Dermis microvascular lymphatic vessel endothelial cell (primary cell): ENCODE measurements at regions not wholly inside any gene's neighbourhood (a gene's known extent, or its start where the extent isn't known, plus 50 kb on each side); places are given as distances from the start of the nearest gene placed in this dataset.

Experiments
- DNase-seq, 2 donors: peaks; one replicate each; pipeline versions ENCODE4 v3.0.0 to v3.0.0-alpha.2; 2010; ENCODE audit warnings: low read depth in 2 of 2

DNA sequence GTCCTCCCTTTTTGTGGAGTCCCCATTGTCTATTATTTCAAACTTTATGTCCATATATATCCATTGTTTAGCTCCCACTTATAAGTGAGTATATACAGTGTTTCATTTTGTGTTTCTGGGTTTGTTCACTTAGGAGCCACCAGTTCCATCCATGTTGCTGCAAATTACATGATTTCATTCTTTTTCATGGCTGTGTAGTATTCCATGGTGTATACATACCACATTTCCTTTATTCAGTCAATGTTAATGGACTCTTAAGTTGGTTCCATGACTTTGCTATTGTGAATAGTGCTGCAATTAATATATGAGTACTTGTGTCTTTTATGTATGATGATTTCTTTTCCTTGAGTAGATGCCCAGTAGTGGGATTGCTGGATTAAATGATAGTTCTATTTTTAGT lies 329.1 kb downstream of the AR start:
- DNase-seq, result no peak

DNA sequence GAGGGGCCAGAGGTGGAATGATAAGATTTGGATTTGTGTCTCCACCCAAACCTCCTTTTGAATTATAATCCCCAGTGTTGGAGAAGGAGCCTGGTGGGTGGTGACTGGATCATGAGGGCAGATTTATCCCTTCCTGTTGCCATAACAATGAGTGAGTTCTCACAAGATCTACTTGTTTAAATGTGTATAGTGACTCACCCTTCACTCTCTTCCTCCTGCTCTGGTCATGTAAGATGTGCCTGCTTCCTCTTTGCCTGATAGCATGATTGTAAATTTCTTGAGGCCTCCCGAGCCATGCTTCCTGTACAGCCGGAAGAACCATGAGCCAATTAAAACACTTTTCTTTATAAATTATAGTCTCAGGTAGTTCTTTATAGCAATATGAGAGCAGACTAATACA lies 348.6 kb downstream of the AR start:
- DNase-seq, result peak in 1 of 2 donors; percentile 12

DNA sequence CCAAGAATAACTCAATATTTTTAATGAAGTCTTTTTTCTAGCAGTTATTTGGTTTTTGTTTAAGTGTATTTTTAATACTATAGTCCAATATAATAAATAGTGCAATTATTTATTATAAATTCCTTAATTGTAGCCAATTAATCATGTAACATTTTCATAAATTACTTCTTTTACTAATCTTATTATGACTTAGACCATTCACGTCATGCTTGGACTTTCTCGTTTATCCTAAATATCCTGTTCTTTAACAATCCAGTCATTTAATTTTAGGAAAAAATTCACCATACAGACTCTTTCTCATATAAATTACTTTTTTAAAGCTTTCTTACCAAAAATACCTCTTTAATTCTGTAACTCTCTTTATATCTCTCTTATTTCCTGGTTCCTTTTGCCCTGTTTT lies 350.1 kb downstream of the AR start:
- DNase-seq, result no peak

DNA sequence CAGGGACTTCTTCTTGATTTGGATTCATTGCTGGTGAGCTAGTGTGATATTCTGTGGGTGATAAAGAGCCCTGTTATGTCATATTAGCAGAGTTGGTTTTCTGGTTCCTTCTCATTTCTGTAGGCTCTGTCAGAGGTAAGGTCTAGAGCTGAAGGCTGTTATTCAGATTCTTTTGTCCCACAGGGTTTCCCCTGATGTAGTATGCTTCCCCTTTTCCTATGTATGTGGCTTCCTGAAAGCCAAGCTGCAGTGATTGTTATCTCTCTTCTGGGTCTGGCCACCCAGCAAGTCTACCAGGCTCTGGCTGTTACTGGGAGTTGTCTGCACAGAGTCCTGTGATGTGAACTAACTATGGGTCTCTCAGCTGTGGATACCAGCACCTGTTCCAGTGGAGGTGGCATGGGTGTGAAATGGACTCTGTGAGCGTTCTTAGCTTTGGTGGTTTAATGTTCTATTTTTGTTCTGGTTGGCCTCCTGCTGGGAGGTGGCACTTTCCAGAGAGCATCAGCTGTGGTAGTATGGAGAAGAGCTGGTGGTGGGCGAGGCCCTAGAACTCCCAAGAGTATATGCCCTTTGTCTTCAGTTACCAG lies 373.7 kb downstream of the AR start:
- DNase-seq, result no peak

DNA sequence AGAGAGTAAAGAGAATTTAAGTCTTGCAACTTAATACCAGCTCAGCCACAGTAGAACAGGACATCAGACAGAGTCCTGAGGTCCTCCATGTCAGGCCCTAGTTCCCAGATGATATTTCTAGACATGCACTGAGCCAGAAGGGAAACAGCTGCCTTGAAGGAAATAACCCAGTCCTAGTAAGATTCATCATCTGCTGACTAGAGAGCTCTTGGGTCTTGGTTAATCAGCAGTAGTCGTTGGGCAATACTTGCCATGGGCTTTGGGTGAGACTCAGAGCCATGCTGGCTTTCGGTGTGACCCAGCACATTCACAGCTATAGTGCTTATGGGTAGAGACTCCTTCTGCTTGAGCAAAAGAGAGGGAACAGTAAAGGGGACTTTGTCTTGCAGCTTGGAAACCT lies 379.1 kb downstream of the AR start:
- DNase-seq, result no peak

DNA sequence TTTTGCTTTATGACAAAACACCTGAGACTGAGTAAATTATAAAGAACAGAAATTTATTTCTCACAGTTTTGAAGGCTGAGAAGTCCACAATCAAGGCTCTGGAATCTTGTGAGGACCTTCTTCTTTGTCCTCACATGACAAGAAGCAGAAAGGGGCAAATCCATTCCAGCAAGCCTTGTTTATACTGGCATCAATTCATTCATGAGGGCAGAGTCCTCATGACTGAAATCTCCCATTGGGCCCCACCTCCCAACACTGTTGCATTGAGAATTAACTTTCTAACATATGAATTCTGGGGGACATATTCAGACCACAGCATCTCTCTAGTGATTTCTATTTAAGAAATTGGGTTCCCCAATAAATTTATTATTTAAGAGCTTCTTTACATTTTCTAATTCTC lies 395.4 kb downstream of the AR start:
- no peak for DNase-seq

DNA sequence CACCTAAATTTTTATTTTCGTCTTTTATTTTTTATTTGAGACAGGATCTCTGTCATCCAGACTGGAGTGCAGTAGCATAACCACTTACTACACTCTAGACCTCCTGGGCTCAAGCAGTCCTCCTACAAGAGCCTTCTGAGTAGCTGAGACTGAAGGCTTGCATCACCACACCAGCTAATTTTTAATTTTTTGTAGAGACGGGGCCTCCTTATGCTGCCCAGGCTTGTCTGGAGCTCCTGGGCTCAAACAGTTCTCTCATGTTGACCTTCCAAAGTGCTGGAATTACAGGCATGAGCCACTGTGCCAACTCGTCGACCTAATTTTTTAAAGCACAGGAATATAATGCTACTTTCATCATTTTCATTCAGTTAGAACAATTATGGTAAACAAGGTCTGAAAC lies 405.4 kb downstream of the AR start:
- DNase-seq, result no peak

DNA sequence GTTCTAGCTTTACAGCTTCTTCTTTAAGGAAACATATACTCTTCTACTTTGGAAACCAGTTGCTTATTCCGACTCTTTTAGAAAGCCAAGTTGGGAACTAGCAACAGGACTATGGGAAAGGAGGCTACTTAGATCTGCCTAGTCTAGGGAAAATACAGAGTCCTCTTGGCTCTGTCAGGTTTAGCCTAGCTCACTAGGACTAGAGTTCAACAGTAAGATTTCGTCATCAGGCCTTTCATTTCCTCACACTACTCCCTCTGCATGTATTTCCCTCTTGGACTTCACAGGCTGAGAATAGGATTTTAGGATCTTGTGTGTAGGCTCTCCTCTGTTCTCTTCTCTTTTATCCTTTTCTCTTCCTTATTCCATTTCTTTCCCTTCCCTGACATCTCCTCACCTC lies 409.8 kb downstream of the AR start:
- no peak for DNase-seq

DNA sequence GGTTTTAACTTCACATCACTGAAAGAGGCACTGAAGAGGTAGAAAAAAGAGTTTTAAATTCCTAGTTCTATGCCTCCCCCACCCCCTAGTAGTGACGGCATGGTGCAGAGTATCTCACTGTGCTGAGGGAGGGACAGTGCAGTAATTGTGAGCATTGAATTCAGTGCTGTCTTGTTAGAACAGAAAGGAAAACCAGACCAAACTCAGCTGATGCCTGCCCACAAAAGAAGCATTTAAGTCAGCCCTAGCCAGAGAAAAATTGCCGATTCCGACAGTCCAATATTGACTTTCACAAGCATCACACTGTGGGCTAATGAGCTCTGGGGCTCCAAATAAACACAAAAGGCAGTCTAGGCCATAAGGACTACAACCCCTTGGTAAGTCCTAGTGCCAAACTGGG lies 417.7 kb downstream of the AR start:
- no peak for DNase-seq
